ENCODE measurements at regions not wholly inside any gene's neighbourhood (a gene's known extent, or its start where the extent isn't known, plus 50 kb on each side); places are given as distances from the start of the nearest gene placed in this dataset.

- no peak for TF ChIP-seq CTCF (IDR thresholded peaks at IDR 0.05; ENCODE audit: insufficient read depth, low read depth, low read length)
- TF ChIP-seq EZH2 (IDR thresholded peaks at IDR 0.05; ENCODE audit: insufficient read depth, low read length), result no peak
Observed at GRCh38 chr6:8201679-8202078, 99.3 kb upstream of the EEF1E1 start.

All from astrocyte (in vitro differentiated cells and primary cell).